ENCODE measurements at regions not wholly inside any gene's neighbourhood (a gene's known extent, or its start where the extent isn't known, plus 50 kb on each side); places are given as distances from the start of the nearest gene placed in this dataset.

GRCh38 chr12:89935850-89936249 is 227.2 kb upstream of the ATP2B1 start:
- H3K4me1 Mint-ChIP-seq (ENCODE audit: low read depth), result peaks cover 23% of the 10 kb centered on the region
- no peak overlapping the region for H3K4me3 Mint-ChIP-seq
- no peaks in the 10 kb centered on the region for H3K36me3 Mint-ChIP-seq (ENCODE audit: low read depth)
- TF ChIP-seq CTCF (IDR thresholded peaks at IDR 0.05), result no peak
- no peaks in the 10 kb centered on the region for H3K9me3 Mint-ChIP-seq
- no peak overlapping the region for H3K27ac Mint-ChIP-seq
- no peaks in the 10 kb centered on the region; the same call in 1 of the 2 replicates for H3K27me3 Mint-ChIP-seq (ENCODE audit: insufficient read depth)
- no peak for DNase-seq

- no peaks in the 10 kb centered on the region for H3K36me3 Mint-ChIP-seq (ENCODE audit: low read depth)
- H3K27me3 Mint-ChIP-seq (ENCODE audit: insufficient read depth), result no peaks in the 10 kb centered on the region; the same call in 1 of the 2 replicates
- peak; percentile 36 for DNase-seq
- no peak for TF ChIP-seq CTCF (IDR thresholded peaks at IDR 0.05)
- no peaks in the 10 kb centered on the region for H3K9me3 Mint-ChIP-seq
- H3K4me1 Mint-ChIP-seq (ENCODE audit: low read depth), result peaks cover 17% of the 10 kb centered on the region
- no peak overlapping the region; the same call in 1 of the 2 replicates for H3K27ac Mint-ChIP-seq
- no peak overlapping the region for H3K4me3 Mint-ChIP-seq
Observed at GRCh38 chr12:89933911-89934310, 225.3 kb upstream of the ATP2B1 start.

GRCh38 chr12:89932954-89933353 is 224.3 kb upstream of the ATP2B1 start:
- Mint-ChIP-seq H3K36me3 (ENCODE audit: low read depth) (no peaks in the 10 kb centered on the region), H3K9me3 (no peaks in the 10 kb centered on the region), H3K4me3 (no peak overlapping the region), H3K4me1 (ENCODE audit: low read depth) (peaks cover 17% of the 10 kb centered on the region), H3K27me3 (ENCODE audit: insufficient read depth) (no peaks in the 10 kb centered on the region; the same call in 1 of the 2 replicates), H3K27ac (no peak overlapping the region)
- DNase-seq, result no peak
- TF ChIP-seq CTCF (IDR thresholded peaks at IDR 0.05), result no peak

DNA sequence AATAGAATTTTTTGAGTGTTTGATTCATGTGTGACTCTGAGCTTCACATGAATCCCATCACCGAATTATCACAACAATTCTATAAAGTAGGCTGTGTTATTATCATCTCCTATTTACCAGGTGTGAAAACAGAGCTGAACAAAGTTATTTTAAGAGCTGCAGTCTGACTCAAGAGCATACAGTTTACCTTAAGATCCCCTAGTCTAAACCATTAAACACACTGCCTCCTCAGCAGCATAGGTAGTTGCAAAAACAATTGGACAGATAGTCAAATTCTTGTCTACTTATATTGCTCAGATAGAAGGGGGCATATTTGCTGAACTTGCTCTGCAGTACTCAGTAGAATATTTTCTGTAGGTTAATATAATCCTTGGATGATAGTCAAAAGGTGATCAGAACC is 219.8 kb upstream of the ATP2B1 start:
- Mint-ChIP-seq H3K36me3 (ENCODE audit: low read depth) (no peaks in the 10 kb centered on the region), H3K9me3 (no peaks in the 10 kb centered on the region), H3K27ac (no peak overlapping the region), H3K27me3 (ENCODE audit: insufficient read depth) (no peaks in the 10 kb centered on the region), H3K4me1 (ENCODE audit: low read depth) (no peaks in the 10 kb centered on the region; the same call in 1 of the 2 replicates), H3K4me3 (no peak overlapping the region)
- no peak for TF ChIP-seq CTCF (IDR thresholded peaks at IDR 0.05)
- no peak for DNase-seq

DNA sequence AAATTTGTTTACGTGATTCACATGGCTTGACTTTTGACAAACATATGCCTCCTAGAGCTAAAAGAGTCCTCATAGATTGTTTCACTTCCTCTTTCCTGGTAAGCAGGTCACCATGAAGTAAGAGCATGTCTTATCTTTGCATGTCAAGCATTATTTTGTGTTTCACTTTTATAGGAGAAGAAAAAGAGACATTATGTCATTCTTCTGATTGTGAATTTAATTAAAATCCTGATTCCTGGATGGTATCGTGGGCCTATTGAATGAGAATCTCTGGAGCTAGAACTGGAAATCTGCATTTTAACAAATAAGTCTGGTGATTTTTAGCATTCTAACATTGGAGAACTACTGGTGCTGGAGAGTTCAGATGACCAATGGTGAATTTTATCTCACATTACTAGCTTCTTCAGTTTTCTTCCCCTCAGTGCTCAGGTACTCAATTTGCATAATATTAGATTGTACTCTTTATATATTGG is 218.6 kb upstream of the ATP2B1 start:
- Mint-ChIP-seq H3K27me3 (ENCODE audit: insufficient read depth) (no peaks in the 10 kb centered on the region), H3K4me1 (ENCODE audit: low read depth) (no peaks in the 10 kb centered on the region), H3K4me3 (no peak overlapping the region), H3K9me3 (no peaks in the 10 kb centered on the region), H3K36me3 (ENCODE audit: low read depth) (no peaks in the 10 kb centered on the region), H3K27ac (no peak overlapping the region)
- no peak for TF ChIP-seq CTCF (IDR thresholded peaks at IDR 0.05)
- DNase-seq, result no peak

DNA sequence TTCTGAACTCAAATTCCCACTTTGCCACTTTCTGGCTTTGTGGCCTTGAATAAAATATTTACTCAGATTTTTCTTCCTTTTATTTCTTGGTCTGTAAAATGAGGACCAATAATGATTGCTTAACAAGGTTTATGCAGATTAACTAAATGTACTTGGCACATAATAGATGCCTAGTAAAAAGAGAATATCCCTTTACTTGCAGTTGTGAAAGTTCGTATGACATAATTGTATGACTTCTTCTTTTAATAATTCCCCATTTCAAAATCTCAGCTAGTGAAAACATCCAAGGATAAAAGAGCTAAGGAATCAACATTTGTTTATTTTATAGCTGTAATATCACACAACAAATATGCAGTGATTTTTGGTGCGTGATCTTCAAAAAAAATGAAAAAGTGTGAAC is 215.6 kb upstream of the ATP2B1 start:
- H3K9me3 Mint-ChIP-seq, result no peaks in the 10 kb centered on the region
- DNase-seq, result no peak
- H3K4me1 Mint-ChIP-seq (ENCODE audit: low read depth), result peaks cover 6% of the 10 kb centered on the region; the same call in 1 of the 2 replicates
- H3K36me3 Mint-ChIP-seq (ENCODE audit: low read depth), result no peaks in the 10 kb centered on the region
- no peak overlapping the region for H3K27ac Mint-ChIP-seq
- H3K27me3 Mint-ChIP-seq (ENCODE audit: insufficient read depth), result no peaks in the 10 kb centered on the region
- no peak overlapping the region for H3K4me3 Mint-ChIP-seq
- TF ChIP-seq CTCF (IDR thresholded peaks at IDR 0.05), result no peak
